Right kidney (tissue), 1 donor: ENCODE measurements at regions not wholly inside any gene's neighbourhood (a gene's known extent, or its start where the extent isn't known, plus 50 kb on each side); places are given as distances from the start of the nearest gene placed in this dataset.
"Not testable (repeated sequence)": the region's sequence is repeated elsewhere in the genome, so short reads cannot be mapped to it uniquely, and the experiment has no call there.

Experiments used
- DNase-seq: peaks from one replicate; pipeline ENCODE4 v3.0.0-alpha.2; 2016

DNA sequence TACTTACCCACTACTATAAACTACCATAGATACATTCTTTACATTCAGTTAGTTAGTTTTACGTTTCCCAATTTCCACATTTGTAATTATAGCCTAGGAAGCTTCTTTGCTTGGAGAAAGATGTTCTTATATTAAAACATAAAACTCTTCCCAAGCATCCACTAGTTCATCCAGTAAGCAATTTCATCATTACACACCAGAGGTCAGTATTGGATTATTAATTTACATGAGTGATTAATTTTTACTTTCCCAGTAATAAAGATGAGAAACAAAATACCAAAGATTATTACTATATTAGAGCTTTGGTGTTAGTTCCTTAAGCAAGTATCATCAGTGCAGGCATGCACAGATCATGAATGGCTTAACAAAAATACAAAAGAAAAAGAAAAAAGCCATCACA lies 518.4 kb downstream of the TUBA3C start:
- not testable (repeated sequence) for DNase-seq

DNA sequence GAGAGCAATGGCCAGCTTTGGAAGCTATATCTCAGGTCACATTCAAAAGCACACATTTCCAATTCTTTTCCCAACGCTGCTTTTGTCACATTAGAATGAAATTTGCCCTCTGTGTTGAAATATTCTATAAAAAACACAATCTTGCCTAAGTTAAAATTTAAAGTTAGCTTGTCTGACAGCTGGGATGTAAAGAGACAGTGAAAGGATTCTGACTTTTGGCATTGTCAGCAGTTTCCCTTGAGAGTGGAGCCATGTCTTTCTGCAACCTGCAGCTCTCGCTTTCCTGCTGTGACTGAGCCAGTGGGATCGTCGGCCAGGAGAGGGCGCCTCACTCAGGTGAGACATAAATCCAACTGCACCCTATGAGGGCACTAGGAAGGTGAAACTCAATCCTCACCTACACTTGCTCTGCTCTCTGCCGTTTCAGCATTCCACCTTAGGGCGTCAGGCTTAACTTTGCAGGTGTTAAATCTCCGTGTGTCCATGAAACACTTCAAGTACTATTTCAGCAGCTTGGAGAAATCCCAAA lies 537.9 kb downstream of the TUBA3C start:
- DNase-seq, result not testable (repeated sequence)

DNA sequence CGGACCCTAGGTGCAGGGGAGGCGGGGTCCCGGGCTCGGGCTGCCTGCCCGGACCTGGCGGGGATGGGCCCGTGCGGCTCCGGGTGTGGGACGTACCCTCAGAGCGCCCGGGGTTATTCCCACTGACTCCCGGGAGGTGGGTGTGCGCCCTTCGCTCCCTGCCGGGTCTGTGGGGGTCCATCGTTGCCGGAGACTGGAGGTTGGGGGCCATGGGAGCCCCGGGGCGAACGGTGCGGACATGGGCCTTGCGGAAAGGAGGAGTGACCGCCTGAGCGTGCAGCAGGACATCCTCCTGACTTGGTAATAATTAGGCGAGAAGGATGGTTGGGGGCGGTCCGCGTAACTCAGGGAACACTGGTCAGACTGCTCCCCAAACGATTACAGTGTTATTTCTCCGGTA lies 552.7 kb downstream of the TUBA3C start:
- DNase-seq, result not testable (repeated sequence)

DNA sequence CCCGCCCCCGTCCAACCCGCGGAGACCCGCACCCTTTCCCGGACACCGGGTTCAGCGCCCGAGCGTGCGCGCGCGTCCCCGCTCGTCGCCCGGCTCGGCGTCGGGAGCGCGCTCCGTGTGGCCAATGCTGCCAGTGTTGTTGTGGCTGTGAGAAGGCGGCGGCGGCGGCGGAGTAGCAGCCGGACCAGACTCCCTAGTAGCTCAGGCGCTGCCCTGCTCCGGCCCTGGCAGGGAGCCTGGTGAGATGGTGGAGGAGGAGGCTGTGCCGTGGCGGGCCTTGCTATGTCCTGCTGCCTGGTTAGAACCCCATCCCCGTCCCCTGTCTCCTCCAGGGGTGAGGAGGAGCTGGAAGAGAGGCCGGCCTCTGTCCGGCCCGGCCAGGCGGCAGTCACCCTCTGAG lies 553.2 kb downstream of the TUBA3C start:
- DNase-seq, result no peak

DNA sequence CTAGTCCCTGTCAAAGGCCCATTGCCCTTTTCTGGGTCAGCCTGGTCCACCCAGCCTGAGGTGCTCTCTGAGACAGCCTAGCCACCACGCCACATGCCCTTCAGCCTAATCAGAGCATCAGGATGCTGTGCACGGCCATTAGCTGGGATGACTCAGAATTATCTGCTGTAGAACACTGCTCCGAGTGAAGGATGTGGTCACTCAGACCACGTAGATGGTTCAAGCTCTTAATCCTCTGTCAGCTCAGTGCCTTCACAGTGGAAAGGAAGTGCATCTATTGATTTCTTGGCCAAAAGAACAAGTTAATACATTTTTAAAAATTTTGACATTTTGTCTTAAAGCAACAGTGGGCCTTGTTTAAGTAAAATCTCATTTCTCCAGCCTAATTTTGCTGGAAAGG lies 557.6 kb downstream of the TUBA3C start:
- not testable (repeated sequence) for DNase-seq

DNA sequence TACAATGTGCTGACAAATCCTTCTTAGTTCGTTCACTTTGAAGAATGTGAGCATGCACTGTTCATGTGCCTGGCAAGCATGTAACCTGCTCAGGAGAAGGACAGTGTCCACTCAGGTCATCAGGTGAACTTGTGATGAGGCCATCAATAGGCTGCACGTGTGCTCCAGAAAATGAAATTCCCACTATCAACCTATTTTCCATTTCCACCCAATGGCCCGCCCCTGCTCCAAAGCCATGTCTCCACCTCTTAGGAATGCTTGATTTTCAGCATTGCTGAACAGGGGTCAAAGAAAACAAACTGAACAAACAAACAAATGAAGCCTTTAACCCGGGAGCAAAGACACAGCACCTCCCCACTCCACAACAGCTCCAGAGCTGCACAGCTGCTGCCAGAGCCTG lies 563.2 kb downstream of the TUBA3C start:
- DNase-seq, result not testable (repeated sequence)

DNA sequence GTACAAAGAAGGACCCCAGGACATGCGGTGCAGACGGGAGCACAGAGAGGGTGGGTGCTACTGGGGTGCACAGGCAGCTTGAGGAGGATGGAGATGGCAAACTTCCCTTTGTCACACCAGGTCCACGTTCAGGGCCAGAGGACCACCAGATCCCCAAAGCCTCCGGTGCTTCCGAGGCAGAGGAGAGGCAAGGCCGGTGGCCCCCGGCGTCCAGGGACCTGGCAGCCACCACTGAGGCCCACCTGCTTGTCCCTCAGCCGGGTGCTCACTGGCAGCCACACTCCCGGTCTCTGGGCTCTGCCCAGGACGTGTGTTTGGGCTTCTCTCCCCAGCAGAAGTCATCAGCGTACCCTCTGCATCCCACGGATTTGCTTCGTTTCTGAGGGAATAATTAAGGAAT lies 571.1 kb downstream of the TUBA3C start:
- DNase-seq, result not testable (repeated sequence)

DNA sequence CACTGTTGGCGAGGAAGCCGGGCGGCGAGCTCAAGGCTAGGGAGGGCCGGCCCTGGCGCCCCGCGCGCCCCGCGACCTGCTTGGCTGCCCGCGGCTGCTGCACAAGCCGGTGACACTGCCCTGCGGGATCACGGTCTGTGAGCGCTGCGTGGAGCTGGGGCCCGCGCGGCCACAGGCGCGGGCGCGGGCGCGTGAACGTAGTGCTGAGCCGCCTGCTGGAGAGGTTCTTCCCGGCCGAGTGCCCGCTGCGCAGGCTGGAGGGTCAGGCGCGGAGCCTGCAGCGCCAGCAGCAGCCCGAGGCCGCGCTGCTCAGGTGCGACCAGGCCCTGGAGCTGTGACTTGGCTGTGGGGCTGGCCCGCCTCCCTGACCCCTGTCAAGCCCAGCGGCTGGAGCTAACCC lies 572.3 kb downstream of the TUBA3C start:
- DNase-seq, result peak; percentile 1

DNA sequence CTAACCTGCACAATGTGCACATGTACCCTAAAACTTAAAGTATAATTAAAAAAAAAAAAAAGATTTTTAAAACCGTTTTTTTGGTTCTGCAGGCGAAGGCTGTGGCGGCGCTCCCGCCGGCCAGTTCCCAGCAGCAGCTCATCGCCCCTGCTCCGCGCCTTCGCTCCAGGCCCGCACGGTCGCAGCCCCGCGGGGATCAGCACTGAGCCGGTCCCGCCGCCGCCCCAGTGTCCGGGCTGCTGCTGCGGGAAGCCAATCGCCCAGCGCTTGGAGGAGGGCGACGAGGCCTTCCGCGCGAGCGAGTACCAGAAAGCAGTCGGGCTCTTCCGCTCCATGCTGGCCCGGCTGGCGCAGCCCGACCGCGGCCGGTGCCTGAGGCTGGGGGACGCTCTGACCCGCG lies 572.8 kb downstream of the TUBA3C start:
- not testable (repeated sequence) for DNase-seq

DNA sequence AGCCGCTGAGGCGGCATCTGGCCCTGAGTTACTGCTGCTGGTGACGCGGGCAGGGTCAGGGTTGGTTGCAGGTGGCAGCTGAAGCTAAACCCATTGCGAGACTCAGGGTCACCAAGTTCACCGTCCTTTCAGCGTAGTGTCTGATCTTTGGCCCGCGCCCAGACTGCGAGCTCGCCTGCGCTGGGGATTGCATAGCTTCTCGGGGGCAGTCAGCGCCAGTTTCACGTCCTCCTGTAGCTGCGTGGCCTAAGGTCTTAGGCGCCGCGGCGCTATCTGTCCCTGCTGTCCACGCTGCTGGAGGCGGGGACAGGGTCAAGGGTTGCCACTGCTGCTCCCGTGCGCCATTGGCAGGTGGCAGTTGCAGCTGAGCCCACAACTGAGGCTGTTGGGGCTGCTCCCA lies 581.3 kb downstream of the TUBA3C start:
- DNase-seq, result not testable (repeated sequence)

DNA sequence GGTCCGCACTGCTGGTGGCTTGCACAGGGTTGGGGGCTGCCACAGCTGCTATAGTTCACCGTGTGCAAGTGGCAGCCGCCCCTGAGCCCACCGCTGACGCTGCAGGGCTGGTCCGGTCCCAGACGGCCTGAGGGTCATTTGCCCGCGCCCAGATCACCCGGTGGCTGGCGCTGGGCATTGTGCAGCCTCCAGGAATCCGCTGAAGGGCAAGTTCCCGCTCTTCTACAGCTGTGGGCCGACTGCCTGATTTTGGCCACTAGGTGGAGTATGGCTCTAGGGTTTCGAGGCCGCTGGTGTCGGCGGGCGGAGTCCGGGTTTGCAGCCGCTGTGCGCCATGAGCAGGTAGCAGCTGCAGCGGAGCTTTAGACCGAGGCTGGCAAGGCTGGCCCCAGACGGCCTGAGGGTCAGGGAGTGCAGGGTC lies 581.8 kb downstream of the TUBA3C start:
- DNase-seq, result not testable (repeated sequence)

DNA sequence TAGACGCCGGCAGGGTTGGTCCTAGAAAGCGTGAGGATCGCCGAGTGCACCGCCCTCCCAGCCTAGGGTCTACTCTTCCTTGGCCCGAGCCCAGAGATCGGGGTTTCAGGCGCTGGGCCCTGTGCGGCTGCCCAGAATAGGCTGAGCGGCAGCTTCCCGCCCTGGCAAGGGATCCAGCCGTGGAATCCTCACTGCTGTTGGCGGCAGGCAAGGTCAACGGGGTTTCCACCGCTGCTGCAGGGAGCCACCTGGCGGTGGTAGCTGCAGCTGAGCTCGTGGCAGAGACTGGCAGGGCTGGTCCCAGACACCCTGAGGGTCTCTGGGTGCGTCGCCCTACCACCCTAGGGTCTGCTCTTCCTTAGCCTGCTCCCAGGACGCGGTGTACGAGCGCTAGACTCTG lies 583.1 kb downstream of the TUBA3C start:
- not testable (repeated sequence) for DNase-seq

DNA sequence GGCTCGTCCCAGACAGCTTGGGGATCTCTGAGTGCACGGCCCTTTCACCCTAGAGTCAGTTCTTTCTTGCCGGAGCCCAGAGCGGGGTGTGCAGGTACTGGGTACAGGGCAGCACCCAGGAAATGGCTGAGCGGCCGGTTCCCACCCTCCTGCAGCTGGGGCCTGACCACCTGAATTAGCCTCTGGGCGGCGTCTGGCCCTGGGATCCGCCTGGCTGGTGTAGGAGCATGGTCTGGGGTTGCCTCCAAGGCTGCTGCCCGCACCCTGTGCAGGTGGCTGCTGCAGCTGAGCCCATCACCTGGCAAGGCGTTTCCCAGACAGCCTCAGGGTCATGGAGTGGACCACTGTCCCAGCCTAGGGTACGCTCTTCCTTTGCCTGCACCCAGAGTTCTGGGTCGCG lies 583.7 kb downstream of the TUBA3C start:
- DNase-seq, result not testable (repeated sequence)

DNA sequence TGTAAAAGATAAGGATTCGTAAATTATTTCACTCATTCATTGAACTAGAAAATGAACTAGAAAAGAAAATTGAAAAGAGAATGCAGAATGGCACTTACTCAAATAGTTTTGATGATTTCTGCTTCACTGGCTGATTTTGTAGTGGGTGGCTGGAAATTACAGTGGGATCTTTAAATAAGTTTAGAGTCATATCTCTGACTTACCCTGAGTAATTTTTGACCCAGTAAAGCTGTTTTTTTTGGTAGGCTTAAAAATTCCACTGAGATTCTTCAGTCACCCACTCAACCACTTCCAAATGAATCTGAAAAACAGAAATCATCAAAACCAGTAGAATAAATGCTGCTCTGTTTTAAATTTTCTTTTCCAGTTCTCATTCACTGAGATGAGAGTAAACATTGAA lies 604.5 kb downstream of the TUBA3C start:
- not testable (repeated sequence) for DNase-seq

DNA sequence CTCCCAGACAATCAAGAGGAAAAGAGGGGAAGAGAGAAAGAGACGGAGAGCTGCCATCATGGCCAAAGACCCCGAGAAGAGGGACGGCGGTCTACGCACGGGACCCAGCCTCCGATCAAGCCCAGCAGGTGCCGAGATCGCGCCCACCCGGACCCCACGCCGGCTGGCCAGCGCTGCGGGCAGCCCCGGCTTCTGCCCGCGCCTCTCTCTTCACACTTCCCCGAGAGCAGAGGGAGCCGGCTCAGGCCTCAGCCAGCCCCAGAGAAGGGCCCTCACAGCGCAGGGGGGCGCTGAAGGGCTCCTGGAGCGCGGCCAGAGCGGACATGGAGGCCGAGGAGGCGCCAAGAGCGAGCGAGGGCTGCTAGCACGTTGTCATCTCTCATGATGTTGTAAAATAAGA lies 613.7 kb downstream of the TUBA3C start:
- not testable (repeated sequence) for DNase-seq
